OCI-LY3 (cell line): ENCODE measurements at regions not wholly inside any gene's neighbourhood (a gene's known extent, or its start where the extent isn't known, plus 50 kb on each side); places are given as distances from the start of the nearest gene placed in this dataset.

Experiments used
- H2AFZ ChIP-seq: fragments of 200-600, 300-600 bp; shearing (Covaris generic); 2 replicates; pipeline ENCODE4 v1.6.0; 2014; ENCODE audit warnings: antibody characterized with exemption, low read depth, low read length
- H3K27ac ChIP-seq: fragments of 200-600, 300-600 bp; sonication (generic); 2 replicates; pipeline ENCODE4 v1.5.1; 2014; ENCODE audit warnings: mild to moderate bottlenecking, low read length, moderate library complexity, mixed read lengths
- H3K27me3 ChIP-seq: fragments of 200-600, 300-600 bp; sonication (generic); 2 replicates; pipeline ENCODE4 v1.6.1; 2014; ENCODE audit warnings: low read depth, low read length, mixed read lengths
- H3K36me3 ChIP-seq: fragments of 200-600, 300-600 bp; sonication (generic); replicated peaks from 2 replicates; pipeline ENCODE3; 2014; ENCODE audit warnings: low read depth, low read length, mixed read lengths
- H3K4me1 ChIP-seq: fragments of 300-600, 200-600 bp; sonication (generic); 2 replicates; pipeline ENCODE4 v1.6.1; 2014; ENCODE audit warnings: low read length, mixed read lengths
- H3K4me2 ChIP-seq: fragments of 200-600, 300-600 bp; sonication (generic); 2 replicates; pipeline ENCODE4 v1.6.1; 2014; ENCODE audit warnings: low read length, mixed read lengths
- H3K4me3 ChIP-seq: fragments of 300-600, 200-600 bp; sonication (generic); 2 replicates; pipeline ENCODE4 v1.5.1; 2014; ENCODE audit warnings: antibody characterized with exemption, mild to moderate bottlenecking, low read length, moderate library complexity
- H3K79me2 ChIP-seq: fragments of 300-600, 200-600 bp; shearing (Covaris generic); 2 replicates; pipeline ENCODE4 v1.6.1; 2014; ENCODE audit warnings: mild to moderate bottlenecking, low read length, mixed read lengths
- H3K9ac ChIP-seq: fragments of 300-600, 200-600 bp; shearing (Covaris generic); 2 replicates; pipeline ENCODE4 v1.6.0; 2014; ENCODE audit warnings: mild to moderate bottlenecking, low read length, moderate library complexity
- H3K9me3 ChIP-seq: fragments of 200-600, 300-600 bp; shearing (Covaris generic); 2 replicates; pipeline ENCODE4 v1.6.1; 2014; ENCODE audit warnings: low read length, mixed read lengths; ENCODE audit not compliant: insufficient read depth
- H4K20me1 ChIP-seq: fragments of 200-600, 300-600 bp; sonication (generic); 2 replicates; pipeline ENCODE4 v1.6.1; 2016; ENCODE audit warnings: low read length, mixed read lengths; ENCODE audit not compliant: insufficient read depth
- EZH2phosphoT487 ChIP-seq: fragments of 200-600 bp; shearing (Covaris generic); IDR thresholded peaks from 2 replicates; pipeline ENCODE4 v1.6.1; 2018; ENCODE audit warnings: antibody characterized with exemption, mixed run types, low read depth
- TF ChIP-seq, protein P1 (sequence below): fragments of 200-600, 300-600 bp; sonication (generic); IDR thresholded peaks from 2 replicates; pipeline ENCODE4 v1.5.1; 2014; ENCODE audit warnings: antibody characterized with exemption, low read length, low read depth

DNA sequence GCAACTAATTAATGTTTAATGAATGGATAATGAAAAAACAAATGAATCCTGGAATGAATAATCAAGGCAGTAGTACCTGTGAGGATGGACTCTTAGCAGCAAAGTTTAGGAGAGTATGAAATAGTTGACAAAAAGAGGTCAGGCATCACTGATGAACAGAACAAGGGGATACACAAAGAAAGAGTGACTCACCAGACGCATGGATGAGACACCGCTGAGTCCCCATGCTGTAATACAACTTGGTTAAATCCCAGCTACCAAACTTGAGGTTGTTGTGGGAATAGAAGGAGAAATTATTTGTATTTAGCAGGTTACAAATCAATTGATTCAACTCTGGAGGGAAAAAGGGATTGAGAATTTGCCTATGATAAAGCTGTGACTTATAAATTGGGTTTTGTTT lies 976.9 kb upstream of the TENM4 start:
- Histone ChIP-seq H4K20me1 (no peaks in the 10 kb centered on the region), H3K27ac (no peak overlapping the region), H2AFZ (no peak overlapping the region)

DNA sequence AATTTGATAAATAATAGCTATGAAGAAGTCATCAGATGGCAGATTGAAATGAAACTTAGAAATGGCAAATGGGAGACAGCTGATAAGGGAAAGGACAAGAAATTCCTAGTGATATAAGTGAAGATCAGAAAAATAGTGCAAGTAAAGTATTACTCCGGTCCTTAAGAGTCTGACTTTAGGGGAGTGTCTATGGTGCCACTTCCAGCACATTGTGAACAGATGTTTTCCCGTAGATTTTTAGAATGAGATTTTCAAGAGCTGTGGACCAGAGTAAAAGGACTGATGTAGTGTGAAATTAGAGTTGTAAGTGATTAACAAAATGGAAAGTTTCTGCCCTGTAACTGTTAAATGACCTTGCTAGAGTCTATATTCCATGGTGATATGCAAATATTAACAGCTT lies 974.8 kb upstream of the TENM4 start:
- no peaks in the 10 kb centered on the region for H3K79me2 ChIP-seq
- H3K9ac ChIP-seq, result no peak overlapping the region
- H3K36me3 ChIP-seq, result no peaks in the 10 kb centered on the region
- H3K4me1 ChIP-seq, result no peaks in the 10 kb centered on the region
- no peak overlapping the region for H3K4me2 ChIP-seq
- H2AFZ ChIP-seq, result no peak overlapping the region
- TF ChIP-seq, protein P1, sequence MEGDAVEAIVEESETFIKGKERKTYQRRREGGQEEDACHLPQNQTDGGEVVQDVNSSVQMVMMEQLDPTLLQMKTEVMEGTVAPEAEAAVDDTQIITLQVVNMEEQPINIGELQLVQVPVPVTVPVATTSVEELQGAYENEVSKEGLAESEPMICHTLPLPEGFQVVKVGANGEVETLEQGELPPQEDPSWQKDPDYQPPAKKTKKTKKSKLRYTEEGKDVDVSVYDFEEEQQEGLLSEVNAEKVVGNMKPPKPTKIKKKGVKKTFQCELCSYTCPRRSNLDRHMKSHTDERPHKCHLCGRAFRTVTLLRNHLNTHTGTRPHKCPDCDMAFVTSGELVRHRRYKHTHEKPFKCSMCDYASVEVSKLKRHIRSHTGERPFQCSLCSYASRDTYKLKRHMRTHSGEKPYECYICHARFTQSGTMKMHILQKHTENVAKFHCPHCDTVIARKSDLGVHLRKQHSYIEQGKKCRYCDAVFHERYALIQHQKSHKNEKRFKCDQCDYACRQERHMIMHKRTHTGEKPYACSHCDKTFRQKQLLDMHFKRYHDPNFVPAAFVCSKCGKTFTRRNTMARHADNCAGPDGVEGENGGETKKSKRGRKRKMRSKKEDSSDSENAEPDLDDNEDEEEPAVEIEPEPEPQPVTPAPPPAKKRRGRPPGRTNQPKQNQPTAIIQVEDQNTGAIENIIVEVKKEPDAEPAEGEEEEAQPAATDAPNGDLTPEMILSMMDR, result no peak
- no peak for TF ChIP-seq EZH2phosphoT487
- H3K27ac ChIP-seq, result no peak overlapping the region
- H3K9me3 ChIP-seq, result 0 out of 2 replicates have a peak, but pooled peaks cover 2% of the 10 kb centered on the region
- H3K27me3 ChIP-seq, result no peaks in the 10 kb centered on the region
- no peak overlapping the region for H3K4me3 ChIP-seq
- no peaks in the 10 kb centered on the region for H4K20me1 ChIP-seq

More for the DNA sequence above, 976.9 kb upstream of the TENM4 start:
- no peak overlapping the region for H3K9ac ChIP-seq
- H3K4me3 ChIP-seq, result no peak overlapping the region
- H3K9me3 ChIP-seq, result no peaks in the 10 kb centered on the region
- no peaks in the 10 kb centered on the region for H3K79me2 ChIP-seq
- TF ChIP-seq EZH2phosphoT487, result no peak
- TF ChIP-seq, protein P1, result no peak
- no peaks in the 10 kb centered on the region for H3K36me3 ChIP-seq
- no peak overlapping the region for H3K4me2 ChIP-seq
- no peaks in the 10 kb centered on the region for H3K27me3 ChIP-seq
- H3K4me1 ChIP-seq, result no peaks in the 10 kb centered on the region

DNA sequence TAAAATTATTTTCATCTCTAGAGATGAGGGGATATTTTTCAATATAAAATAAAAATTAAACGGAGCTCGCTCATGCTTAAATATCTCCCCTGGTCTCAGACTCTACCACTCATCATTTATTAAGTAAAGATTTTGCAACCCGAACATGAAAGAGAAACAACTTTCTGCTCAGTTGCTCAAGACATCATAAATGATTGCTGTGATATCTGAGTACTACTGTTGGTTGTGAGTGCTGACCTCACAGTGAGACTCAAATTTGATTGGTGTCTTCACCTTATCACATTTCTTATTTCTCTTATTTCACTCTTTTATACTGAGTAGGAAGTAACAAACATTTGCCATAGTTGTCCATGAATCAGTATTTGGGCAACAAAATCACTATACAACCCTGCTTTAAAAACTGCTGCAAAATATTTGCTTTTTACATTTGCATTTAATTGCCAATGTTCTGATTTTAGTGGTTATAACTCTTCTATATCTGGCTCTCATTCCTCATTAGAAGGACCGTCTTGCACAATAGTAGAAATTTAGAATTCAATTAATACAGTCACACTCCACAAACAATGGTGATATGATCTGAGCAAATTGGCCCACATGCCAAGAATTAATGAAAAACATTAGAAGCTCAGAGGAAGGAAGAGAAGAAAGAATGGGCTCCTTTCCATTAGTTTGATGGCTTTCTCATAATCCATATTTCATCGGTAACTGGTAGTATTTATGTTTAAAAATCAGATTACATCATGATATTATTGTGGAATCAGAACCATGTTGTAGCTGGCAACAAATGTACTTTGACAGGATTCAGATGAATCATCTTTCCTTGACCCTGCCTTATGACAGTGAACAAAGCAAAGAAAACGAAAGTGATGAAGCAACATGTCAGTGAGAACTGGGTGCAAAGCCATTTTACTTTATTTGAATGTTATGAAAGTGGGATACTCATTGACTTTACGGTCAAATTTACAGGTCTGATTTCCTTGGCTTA lies 973.6 kb upstream of the TENM4 start:
- H3K27me3 ChIP-seq, result no peaks in the 10 kb centered on the region

DNA sequence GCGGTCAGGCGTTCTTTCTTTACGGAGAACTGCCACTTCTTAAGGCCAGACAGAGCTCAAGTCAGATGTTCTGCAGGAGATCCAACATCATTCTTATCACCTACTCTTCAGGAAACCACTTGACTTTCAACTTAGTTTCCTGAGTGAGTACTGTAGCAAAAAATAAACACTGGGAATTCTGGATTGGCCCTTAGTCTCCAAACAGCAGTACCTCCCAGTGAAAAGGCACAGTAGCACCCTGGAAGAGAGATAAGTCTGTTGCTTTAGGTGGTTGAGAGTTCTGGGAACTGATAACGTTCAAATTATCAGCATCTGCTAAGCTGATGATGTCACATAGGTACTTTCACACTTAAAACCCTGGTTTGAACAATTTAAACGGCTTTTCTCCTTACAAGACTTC lies 971.8 kb upstream of the TENM4 start:
- Histone ChIP-seq H3K27ac (no peak overlapping the region), H4K20me1 (no peaks in the 10 kb centered on the region), H3K79me2 (no peaks in the 10 kb centered on the region), H2AFZ (no peak overlapping the region), H3K9ac (no peak overlapping the region), H3K4me1 (no peaks in the 10 kb centered on the region), H3K4me3 (no peak overlapping the region), H3K9me3 (0 out of 2 replicates have a peak, but pooled peaks cover 2% of the 10 kb centered on the region), H3K4me2 (no peak overlapping the region), H3K36me3 (no peaks in the 10 kb centered on the region), H3K27me3 (no peaks in the 10 kb centered on the region)
- TF ChIP-seq EZH2phosphoT487, result no peak
- TF ChIP-seq, protein P1, result no peak

More for the DNA sequence above, 973.6 kb upstream of the TENM4 start:
- Histone ChIP-seq H3K27ac (no peak overlapping the region), H4K20me1 (no peaks in the 10 kb centered on the region), H3K9ac (no peak overlapping the region), H3K9me3 (0 out of 2 replicates have a peak, but pooled peaks cover 2% of the 10 kb centered on the region), H3K36me3 (no peaks in the 10 kb centered on the region), H3K4me1 (no peaks in the 10 kb centered on the region), H2AFZ (no peak overlapping the region), H3K4me2 (no peak overlapping the region), H3K4me3 (no peak overlapping the region), H3K79me2 (no peaks in the 10 kb centered on the region)
- TF ChIP-seq EZH2phosphoT487, result no peak
- TF ChIP-seq, protein P1, result no peak
